Lung (tissue), 11 donors: ENCODE measurements at regions not wholly inside any gene's neighbourhood (a gene's known extent, or its start where the extent isn't known, plus 50 kb on each side); places are given as distances from the start of the nearest gene placed in this dataset.
A peak's percentile ranks its signal among the peaks of the same experiment; 100 is the strongest.

Source experiments
- ATAC-seq: fragments of 200-7000 bp; cut with Tn5 transposase; one replicate; pipeline ENCODE4 v1.9.1; 2020; ENCODE audit warnings: moderate number of reproducible peaks; ENCODE audit not compliant: insufficient read depth, low FRiP score
- DNase-seq, 3 donors: peaks; one replicate each; pipeline ENCODE4 v3.0.0-alpha.2; 2013 to 2017
- H3K27ac ChIP-seq, 2 donors: one replicate each; pipeline ENCODE4 v1.5.1; 2013; ENCODE audit warnings: mild to moderate bottlenecking in 2 of 2, moderate library complexity in 2 of 2, control low read depth in 1 of 2, inconsistent platforms in 1 of 2, low read depth in 1 of 2, low read length in 1 of 2
- H3K27me3 ChIP-seq, 3 donors: one replicate each; pipeline ENCODE4 v1.5.1; 2013; ENCODE audit warnings: low read length in 2 of 3; ENCODE audit not compliant: control insufficient read depth in 3 of 3, insufficient read depth in 3 of 3
- H3K36me3 ChIP-seq, 4 donors: one replicate each; pipeline ENCODE4 v1.5.1; 2013; ENCODE audit warnings: low read length in 4 of 4, mild to moderate bottlenecking in 1 of 4, moderate library complexity in 1 of 4; ENCODE audit not compliant: control insufficient read depth in 4 of 4, insufficient read depth in 4 of 4
- H3K4me1 ChIP-seq, 5 donors: one replicate each; pipeline ENCODE4 v1.5.1; 2013; ENCODE audit warnings: low read length in 5 of 5, mild to moderate bottlenecking in 2 of 5, moderate library complexity in 1 of 5; ENCODE audit not compliant: control insufficient read depth in 5 of 5, insufficient read depth in 5 of 5
- H3K4me3 ChIP-seq: one replicate; pipeline ENCODE4 v1.5.1; 2013; ENCODE audit warnings: mild to moderate bottlenecking, control low read depth, moderate library complexity
- H3K9ac ChIP-seq, 2 donors: one replicate each; pipeline ENCODE4 v1.5.1; 2013; ENCODE audit warnings: low read length in 2 of 2, control low read depth in 1 of 2; ENCODE audit not compliant: insufficient read depth in 1 of 2
- H3K9me3 ChIP-seq, 4 donors: one replicate each; pipeline ENCODE4 v1.5.1; 2013; ENCODE audit warnings: low read length in 3 of 4, mild to moderate bottlenecking in 1 of 4, moderate library complexity in 1 of 4; ENCODE audit not compliant: control insufficient read depth in 4 of 4, insufficient read depth in 3 of 4
- WGBS, 2 donors: extraction: QIAGEN DNeasy Blood & Tissue Kit; methylation state at CpG; one replicate each; pipeline ENCODE4 v1.1.7; 2013; 5-methylcytosine and 5-hydroxymethylcytosine counted together
- TF ChIP-seq, protein P1 (sequence below): IDR thresholded peaks from 2 replicates; pipeline ENCODE4 v1.5.1; 2012; ENCODE audit warnings: mild to moderate bottlenecking; ENCODE audit errors: control extremely low read depth, extremely low read depth
- donor health status: control.
- donor health status: control.
- donor health status: Bipolar disorder and iron deficiency.
- donor health status: healthy.
- donor health status: DM: yes; HTN: yes; CAD: no.

DNA sequence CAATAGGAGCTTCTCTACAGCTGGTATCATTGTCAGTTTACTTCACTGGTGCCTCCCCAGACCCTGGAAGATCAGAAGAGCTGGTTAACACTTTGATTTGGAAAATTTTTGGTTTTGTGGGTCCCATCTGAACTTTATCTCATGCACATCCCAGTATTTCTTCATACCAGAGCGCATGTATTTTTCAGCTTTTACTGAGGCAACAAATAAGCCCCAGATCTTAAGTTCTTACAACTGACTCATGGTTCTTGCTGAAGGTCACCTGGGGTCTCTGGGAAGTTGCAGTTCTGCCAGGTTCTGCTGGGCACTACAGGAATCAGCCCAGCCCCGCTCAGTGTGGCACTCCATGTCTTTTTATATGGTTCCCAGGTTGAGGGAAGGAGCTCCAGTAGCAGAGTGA lies 1249.9 kb downstream of the EFNB2 start:
- no peak overlapping the region for H3K27ac ChIP-seq
- DNase-seq = no peak
- no peaks in the 10 kb centered on the region for H3K27me3 ChIP-seq
- no peak for ATAC-seq
- H3K4me1 ChIP-seq = no peaks in the 10 kb centered on the region
- H3K4me3 ChIP-seq = no peak overlapping the region
- 94 to 96% methylated on average over 2 of the region's 2 CpGs for WGBS, 2 donors
- TF ChIP-seq, protein P1, sequence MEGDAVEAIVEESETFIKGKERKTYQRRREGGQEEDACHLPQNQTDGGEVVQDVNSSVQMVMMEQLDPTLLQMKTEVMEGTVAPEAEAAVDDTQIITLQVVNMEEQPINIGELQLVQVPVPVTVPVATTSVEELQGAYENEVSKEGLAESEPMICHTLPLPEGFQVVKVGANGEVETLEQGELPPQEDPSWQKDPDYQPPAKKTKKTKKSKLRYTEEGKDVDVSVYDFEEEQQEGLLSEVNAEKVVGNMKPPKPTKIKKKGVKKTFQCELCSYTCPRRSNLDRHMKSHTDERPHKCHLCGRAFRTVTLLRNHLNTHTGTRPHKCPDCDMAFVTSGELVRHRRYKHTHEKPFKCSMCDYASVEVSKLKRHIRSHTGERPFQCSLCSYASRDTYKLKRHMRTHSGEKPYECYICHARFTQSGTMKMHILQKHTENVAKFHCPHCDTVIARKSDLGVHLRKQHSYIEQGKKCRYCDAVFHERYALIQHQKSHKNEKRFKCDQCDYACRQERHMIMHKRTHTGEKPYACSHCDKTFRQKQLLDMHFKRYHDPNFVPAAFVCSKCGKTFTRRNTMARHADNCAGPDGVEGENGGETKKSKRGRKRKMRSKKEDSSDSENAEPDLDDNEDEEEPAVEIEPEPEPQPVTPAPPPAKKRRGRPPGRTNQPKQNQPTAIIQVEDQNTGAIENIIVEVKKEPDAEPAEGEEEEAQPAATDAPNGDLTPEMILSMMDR = no peak
- no peak overlapping the region for H3K9ac ChIP-seq
- H3K9me3 ChIP-seq = no peaks in the 10 kb centered on the region
- no peaks in the 10 kb centered on the region for H3K36me3 ChIP-seq

DNA sequence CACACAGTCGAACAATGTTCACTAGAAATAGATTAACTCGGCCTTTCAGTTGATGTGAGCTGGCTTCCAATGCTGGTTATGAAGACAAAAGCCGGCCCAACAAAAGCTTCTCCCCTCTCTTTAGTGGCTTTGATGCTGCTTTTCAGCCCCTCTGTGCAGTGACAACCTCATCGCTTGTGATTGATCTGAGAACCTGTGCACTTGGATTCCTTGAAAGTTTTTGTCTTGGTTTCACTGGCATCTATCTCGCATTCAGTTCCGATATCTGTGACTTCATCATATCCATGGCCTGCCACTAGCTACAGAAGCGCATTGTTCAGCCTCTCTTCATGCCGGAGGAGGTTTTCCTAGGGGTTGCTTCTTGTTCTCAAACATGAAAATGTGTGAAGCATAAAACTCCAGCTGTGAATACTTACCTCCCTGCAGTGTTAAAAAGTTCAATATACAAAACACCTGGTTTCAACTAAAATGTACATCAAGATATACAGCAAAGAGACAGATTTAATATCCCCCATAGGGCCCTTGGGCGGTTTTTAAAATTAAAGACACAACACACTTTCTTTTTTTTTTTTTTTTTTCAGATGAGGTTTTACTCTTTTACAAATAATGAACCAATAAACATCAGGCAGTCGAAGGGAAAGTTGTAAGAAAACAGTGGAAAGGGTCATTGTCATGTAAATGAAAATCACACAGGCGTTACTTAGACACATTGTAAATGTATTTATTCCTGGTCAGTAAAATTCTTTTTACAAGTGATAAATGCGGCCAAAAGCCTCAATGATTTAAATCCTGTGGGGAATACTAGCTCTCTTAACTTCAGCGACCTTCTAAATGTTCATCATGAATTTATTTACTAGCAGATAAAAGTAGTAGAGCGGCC lies 1252.8 kb downstream of the EFNB2 start:
- no peaks in the 10 kb centered on the region for H3K27me3 ChIP-seq
- no peak for DNase-seq

DNA sequence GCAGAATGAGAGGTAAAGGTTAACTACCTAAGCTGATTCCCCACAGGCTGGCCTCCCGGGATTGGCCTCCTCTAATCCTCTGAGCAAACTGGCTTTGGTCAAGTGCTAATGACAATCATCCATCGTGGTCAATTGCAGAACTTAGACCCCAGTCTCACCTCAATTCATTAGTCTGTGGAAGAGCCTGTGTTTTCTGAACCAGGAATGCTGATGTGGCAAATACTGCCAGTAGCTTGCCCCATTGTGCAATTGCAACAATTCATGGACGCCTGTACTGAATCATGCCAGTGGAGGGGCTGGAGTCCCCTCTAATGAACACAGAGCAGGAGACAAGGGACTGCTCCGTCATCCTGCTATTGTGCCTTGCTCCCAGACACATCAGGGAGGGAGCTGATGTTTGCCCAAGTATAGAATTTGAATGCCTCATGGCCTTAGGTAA lies 1256.5 kb downstream of the EFNB2 start:
- no peak overlapping the region for H3K27ac ChIP-seq
- peaks cover 0 to 4% (median 0%) of the 10 kb centered on the region in 4 donors for H3K9me3 ChIP-seq
- TF ChIP-seq, protein P1 = no peak
- WGBS, 2 donors = 78 to 79% methylated on average over 4 of the region's 4 CpGs
- ATAC-seq (no peak), DNase-seq (peak in 2 of 3 donors; percentile 5 to 6)
- no peaks in the 10 kb centered on the region for H3K4me1 ChIP-seq
- H3K4me3 ChIP-seq = no peak overlapping the region
- no peaks in the 10 kb centered on the region for H3K27me3 ChIP-seq
- H3K9ac ChIP-seq = no peak overlapping the region
- H3K36me3 ChIP-seq = no peaks in the 10 kb centered on the region

More for the DNA sequence above, 1252.8 kb downstream of the EFNB2 start:
- Histone ChIP-seq H3K4me3 (no peak overlapping the region), H3K36me3 (no peaks in the 10 kb centered on the region), H3K27ac (no peak overlapping the region), H3K9me3 (no peaks in the 10 kb centered on the region), H3K4me1 (no peaks in the 10 kb centered on the region), H3K9ac (no peak overlapping the region)
- ATAC-seq = no peak
- TF ChIP-seq, protein P1 = no peak
- whole genome bisulfite sequencing, 2 donors = 94 to 95% methylated on average over 14 of the region's 14 CpGs
